Gastrocnemius medialis (tissue), 4 donors: ENCODE measurements at regions not wholly inside any gene's neighbourhood (a gene's known extent, or its start where the extent isn't known, plus 50 kb on each side); places are given as distances from the start of the nearest gene placed in this dataset.
"Not testable (repeated sequence)": the region's sequence is repeated elsewhere in the genome, so short reads cannot be mapped to it uniquely, and the experiment has no call there.

Experiments used
- ATAC-seq, 2 donors: fragments of 150-250 bp; one replicate each; pipeline ENCODE4 v1.9.1; 2016
- DNase-seq, 2 donors: peaks; one replicate each; pipeline ENCODE4 v3.0.0-alpha.2; 2019
- H3K27ac ChIP-seq, 4 donors: fragments of 200-600 bp; sonication (generic); 1 replicate in 1 of 4; 2 replicates in 3 of 4; pipeline ENCODE4 v1.5.1; 2016 to 2018; ENCODE audit warnings: mild to moderate bottlenecking in 2 of 4, moderate library complexity in 1 of 4
- H3K27me3 ChIP-seq, 3 donors: fragments of 200-600 bp; sonication (generic) in 2 of 3; 1 replicate in 1 of 3; 2 replicates in 2 of 3; pipeline versions ENCODE4 v1.5.1 to v1.6.0; 2016 to 2019; ENCODE audit warnings: mild to moderate bottlenecking in 1 of 3, moderate library complexity in 1 of 3
- H3K36me3 ChIP-seq, 2 donors: fragments of 200-600 bp; sonication (generic) in 1 of 2; one replicate each; pipeline ENCODE4 v1.5.1; 2017 to 2018
- H3K4me1 ChIP-seq, 2 donors: fragments of 200-600 bp; sonication (generic) in 1 of 2; one replicate each; pipeline ENCODE4 v1.5.1; 2016 to 2017; ENCODE audit warnings: mild to moderate bottlenecking in 2 of 2
- H3K4me3 ChIP-seq, 4 donors: fragments of 200-600 bp; sonication (generic) in 3 of 4; 1 replicate in 1 of 4; 2 replicates in 3 of 4; pipeline ENCODE4 v1.5.1; 2016 to 2019; ENCODE audit warnings: mild to moderate bottlenecking in 2 of 4
- H3K9me3 ChIP-seq, 3 donors: fragments of 200-600 bp; sonication (generic) in 2 of 3; 1 replicate in 1 of 3; 2 replicates in 2 of 3; pipeline ENCODE4 v1.5.1; 2016 to 2019
- POLR2A ChIP-seq, 2 donors: fragments of 450-650 bp; IDR thresholded peaks; one replicate each; pipeline ENCODE4 v1.6.1; 2017; ENCODE audit warnings: antibody characterized with exemption in 2 of 2, mild to moderate bottlenecking in 2 of 2, moderate library complexity in 2 of 2
- in situ Hi-C, 4 donors: fragments of 200-750 bp; cut with MboI; loops; one replicate each; pipeline versions ENCODE4 v1.15.0 to v1.8.0; 2017; ENCODE audit warnings: low sequenced_read_pairs in 4 of 4
- intact Hi-C: fragments of 100-400 bp; cut with DNase I; formaldehyde crosslinking; loops from one replicate; pipeline ENCODE4 v1.15.1; 2023; ENCODE audit warnings: low total_unique reads
- TF ChIP-seq, protein P1 (sequence below), 5 experiments: fragments of 450-650 bp in 3 of 5; fragments of 200-600 bp in 2 of 5; sonication (generic) in 2 of 5; IDR thresholded peaks in 4 of 5; conservative IDR thresholded peaks in 1 of 5; 1 replicate in 4 of 5; 2 replicates in 1 of 5; pipeline ENCODE4 v1.5.1; 2016 to 2019; ENCODE audit warnings: antibody characterized with exemption in 5 of 5, mild to moderate bottlenecking in 3 of 5, moderate library complexity in 3 of 5

DNA sequence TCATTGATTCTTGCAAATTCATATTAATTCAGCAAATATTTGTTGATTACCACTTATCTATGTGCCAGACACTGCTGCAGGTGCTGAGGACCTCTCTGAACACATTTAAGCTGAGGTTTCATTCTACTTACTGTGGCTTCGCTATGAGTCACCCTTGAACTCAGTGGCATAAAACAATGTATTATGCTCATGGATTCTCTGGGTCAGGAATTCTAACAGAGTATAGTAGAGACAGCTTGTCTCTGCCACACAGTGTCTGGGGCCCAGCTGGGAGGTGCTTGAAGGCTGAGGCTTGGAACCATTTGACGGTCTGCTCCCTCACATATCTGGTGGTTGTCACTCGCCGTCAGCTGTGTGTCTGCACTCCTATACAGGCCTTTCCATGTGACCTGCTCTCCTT lies 124.3 kb upstream of the NR3C1 start:
- ATAC-seq (no peak), DNase-seq (no peak)
- Histone ChIP-seq H3K36me3 (no peaks in the 10 kb centered on the region), H3K9me3 (no peaks in the 10 kb centered on the region), H3K27me3 (no peaks in the 10 kb centered on the region), H3K27ac (no peak overlapping the region), H3K4me1 (no peaks in the 10 kb centered on the region), H3K4me3 (no peak overlapping the region)
- intact Hi-C loops: no loop called here
- TF ChIP-seq, protein P1, sequence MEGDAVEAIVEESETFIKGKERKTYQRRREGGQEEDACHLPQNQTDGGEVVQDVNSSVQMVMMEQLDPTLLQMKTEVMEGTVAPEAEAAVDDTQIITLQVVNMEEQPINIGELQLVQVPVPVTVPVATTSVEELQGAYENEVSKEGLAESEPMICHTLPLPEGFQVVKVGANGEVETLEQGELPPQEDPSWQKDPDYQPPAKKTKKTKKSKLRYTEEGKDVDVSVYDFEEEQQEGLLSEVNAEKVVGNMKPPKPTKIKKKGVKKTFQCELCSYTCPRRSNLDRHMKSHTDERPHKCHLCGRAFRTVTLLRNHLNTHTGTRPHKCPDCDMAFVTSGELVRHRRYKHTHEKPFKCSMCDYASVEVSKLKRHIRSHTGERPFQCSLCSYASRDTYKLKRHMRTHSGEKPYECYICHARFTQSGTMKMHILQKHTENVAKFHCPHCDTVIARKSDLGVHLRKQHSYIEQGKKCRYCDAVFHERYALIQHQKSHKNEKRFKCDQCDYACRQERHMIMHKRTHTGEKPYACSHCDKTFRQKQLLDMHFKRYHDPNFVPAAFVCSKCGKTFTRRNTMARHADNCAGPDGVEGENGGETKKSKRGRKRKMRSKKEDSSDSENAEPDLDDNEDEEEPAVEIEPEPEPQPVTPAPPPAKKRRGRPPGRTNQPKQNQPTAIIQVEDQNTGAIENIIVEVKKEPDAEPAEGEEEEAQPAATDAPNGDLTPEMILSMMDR (IDR thresholded peaks at IDR 0.05 in 4 of 5, conservative IDR thresholded peaks at IDR 0.05 in 1 of 5): no peak
- TF ChIP-seq POLR2A (IDR thresholded peaks at IDR 0.05): no peak
- in situ Hi-C loops: no loop called here

DNA sequence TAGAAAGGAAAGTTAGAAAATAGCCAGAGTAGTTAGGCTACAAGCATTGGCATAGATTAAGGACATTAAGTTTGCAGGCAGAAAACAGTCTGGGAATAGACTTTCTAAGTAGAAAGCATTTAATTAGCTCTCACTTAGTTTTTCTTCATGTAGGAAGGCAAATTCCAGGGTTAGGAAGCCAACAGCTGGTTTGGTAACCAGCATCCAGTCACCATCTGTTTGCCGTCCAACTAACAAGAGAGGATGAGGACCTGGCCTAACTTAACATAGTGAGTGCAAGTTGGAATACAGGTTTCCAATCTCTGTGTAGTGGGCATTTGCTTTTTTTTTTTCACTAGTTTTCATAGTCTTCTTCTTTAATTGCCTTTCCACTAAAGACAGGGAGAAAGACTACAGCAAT lies 121.7 kb upstream of the NR3C1 start:
- ATAC-seq: no peak
- H3K4me1 ChIP-seq: no peaks in the 10 kb centered on the region
- intact Hi-C loops (no loop called here), in situ Hi-C loops (no loop called here)
- no peak overlapping the region for H3K4me3 ChIP-seq
- H3K27ac ChIP-seq: no peak overlapping the region
- TF ChIP-seq, protein P1 (IDR thresholded peaks at IDR 0.05 in 4 of 5, conservative IDR thresholded peaks at IDR 0.05 in 1 of 5): no peak
- TF ChIP-seq POLR2A (IDR thresholded peaks at IDR 0.05): no peak
- H3K9me3 ChIP-seq: no peaks in the 10 kb centered on the region
- no peak for DNase-seq
- H3K27me3 ChIP-seq: no peaks in the 10 kb centered on the region
- no peaks in the 10 kb centered on the region for H3K36me3 ChIP-seq

DNA sequence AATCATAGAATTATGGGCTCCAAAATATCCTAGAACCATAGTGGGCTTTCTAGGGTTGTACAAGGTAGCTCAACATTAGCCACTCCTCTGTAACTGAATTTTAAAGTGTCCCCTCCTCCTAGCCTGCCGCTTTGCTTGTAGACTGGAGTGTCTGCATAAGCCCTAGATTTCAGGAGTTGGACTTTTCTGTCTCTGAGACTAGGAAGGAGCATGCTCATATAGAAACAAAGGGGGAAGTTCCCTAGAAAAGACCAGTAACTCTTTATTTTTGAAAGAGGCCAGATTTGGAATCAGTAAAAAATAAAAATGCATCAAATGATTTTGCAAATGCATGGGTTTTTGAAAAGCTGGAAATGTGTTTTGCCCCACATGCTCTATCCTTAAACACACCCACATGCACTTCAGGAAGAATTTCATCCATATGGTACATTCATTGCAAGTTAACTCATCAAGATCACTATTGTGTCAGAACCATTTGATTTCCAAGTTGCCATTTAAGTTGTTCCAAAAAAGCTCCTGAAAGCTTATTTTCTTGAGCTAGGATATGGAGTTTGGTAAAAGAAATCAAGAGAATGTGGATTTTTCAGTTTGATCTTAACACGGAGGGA lies 121.0 kb upstream of the NR3C1 start:
- Histone ChIP-seq H3K4me3 (no peak overlapping the region), H3K27me3 (no peaks in the 10 kb centered on the region), H3K27ac (no peak overlapping the region), H3K4me1 (no peaks in the 10 kb centered on the region), H3K36me3 (no peaks in the 10 kb centered on the region), H3K9me3 (no peaks in the 10 kb centered on the region)
- no peak for DNase-seq
- intact Hi-C loops (no loop called here), in situ Hi-C loops (no loop called here)
- no peak for ATAC-seq
- TF ChIP-seq, protein P1 (IDR thresholded peaks at IDR 0.05 in 4 of 5, conservative IDR thresholded peaks at IDR 0.05 in 1 of 5): no peak
- TF ChIP-seq POLR2A (IDR thresholded peaks at IDR 0.05): no peak

DNA sequence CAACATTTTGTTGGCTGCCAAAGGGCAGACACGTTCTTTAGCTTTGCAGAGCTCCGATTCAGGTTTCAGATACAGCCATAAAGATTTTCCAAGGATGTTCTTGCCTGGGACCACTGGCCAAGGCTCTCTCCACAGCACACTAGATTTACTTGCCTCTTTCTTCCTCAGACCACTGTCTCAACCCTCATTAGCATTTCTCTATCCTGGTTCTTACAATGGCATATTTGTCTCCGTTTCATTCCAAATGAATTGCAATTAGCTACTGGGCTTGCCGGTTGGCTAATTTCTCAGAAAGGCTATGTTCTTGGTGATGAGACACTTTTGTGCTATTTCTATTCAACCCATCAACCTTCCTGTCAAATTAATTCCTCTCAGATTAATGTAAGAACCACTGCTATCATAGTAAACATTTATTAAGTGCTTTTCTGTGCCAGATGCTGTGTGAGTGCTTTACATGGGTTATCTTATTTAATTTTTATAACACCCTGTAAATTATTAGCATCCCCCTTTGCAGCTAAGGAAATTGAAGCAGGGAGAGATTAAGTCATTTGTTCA lies 118.4 kb upstream of the NR3C1 start:
- TF ChIP-seq, protein P1 (IDR thresholded peaks at IDR 0.05 in 4 of 5, conservative IDR thresholded peaks at IDR 0.05 in 1 of 5): no peak
- no peak for TF ChIP-seq POLR2A (IDR thresholded peaks at IDR 0.05)
- intact Hi-C loops: no loop called here
- Histone ChIP-seq H3K4me3 (no peak overlapping the region), H3K27ac (no peak overlapping the region), H3K27me3 (no peaks in the 10 kb centered on the region), H3K9me3 (no peaks in the 10 kb centered on the region), H3K36me3 (no peaks in the 10 kb centered on the region), H3K4me1 (no peaks in the 10 kb centered on the region)
- no peak for DNase-seq
- ATAC-seq: no peak
- in situ Hi-C loops: no loop called here

DNA sequence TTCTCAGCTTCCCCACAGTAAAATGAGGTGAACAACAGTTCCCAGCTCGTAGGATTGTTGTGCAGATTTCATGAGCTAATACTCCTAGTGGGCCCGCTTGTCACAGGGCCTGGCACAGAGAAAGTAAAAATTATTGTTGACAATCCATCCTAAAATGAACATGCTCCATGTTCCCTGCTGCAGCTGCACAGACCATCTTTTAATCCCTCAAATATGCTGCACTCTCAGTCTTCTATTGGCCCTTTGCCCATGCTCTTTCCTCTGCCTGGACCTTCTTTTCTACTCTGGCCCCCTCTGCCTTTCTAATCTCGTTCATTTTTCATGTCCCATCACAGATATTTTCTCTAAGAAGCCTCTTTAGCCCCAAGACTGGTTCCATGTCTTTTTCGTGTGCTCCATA lies 117.7 kb upstream of the NR3C1 start:
- in situ Hi-C loops: no loop called here
- no peak for DNase-seq
- no peaks in the 10 kb centered on the region for H3K9me3 ChIP-seq
- H3K4me1 ChIP-seq: peaks cover 0 to under 1% of the 10 kb centered on the region in 2 donors
- TF ChIP-seq, protein P1 (IDR thresholded peaks at IDR 0.05 in 4 of 5, conservative IDR thresholded peaks at IDR 0.05 in 1 of 5): no peak
- TF ChIP-seq POLR2A (IDR thresholded peaks at IDR 0.05): no peak
- H3K4me3 ChIP-seq: no peak overlapping the region
- H3K36me3 ChIP-seq: no peaks in the 10 kb centered on the region
- intact Hi-C loops: no loop called here
- no peak for ATAC-seq
- H3K27ac ChIP-seq: no peak overlapping the region
- H3K27me3 ChIP-seq: no peaks in the 10 kb centered on the region

DNA sequence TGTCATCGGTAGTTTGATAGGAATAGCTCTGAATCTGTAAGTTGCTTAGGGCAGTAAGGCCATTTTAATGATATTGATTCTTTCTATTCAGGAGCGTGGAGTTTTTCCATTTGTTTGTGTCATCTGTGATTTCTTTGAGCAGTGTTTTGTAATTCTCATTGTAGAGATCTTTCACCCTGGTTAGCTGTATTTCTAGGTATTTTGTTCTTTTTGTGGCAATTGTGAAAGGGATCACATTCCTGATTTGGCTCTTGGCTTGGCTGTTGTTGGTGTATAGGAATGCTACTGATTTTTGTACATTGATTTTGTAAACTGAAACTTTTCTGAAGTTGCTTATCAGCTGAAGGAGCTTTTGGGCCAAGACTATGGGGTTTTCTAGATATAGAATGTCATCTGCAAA lies 115.7 kb upstream of the NR3C1 start:
- H3K36me3 ChIP-seq, H3K4me3 ChIP-seq, DNase-seq, H3K27me3 ChIP-seq, H3K27ac ChIP-seq, H3K9me3 ChIP-seq, intact Hi-C loops, ATAC-seq, in situ Hi-C loops: not testable (repeated sequence)
- peaks cover 5 to 14% of the 10 kb centered on the region in 2 donors for H3K4me1 ChIP-seq

DNA sequence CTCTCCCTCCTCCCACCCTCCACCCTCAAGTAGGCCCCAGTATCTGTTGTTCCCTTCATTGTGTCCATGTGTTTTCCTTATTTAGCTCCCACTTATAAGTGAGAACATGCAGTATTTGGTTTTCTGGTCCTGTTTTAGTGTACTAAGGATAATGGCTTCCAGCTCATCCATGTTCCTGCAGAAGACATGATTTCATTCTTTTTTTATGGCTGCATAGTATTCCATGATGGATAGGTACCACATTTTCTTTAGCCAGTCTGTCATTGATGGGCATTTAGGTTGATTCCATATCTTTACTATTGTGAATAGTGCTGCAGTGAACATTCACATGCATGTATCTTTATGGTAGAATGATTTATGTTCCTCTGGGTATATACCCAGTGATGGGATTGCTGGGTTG lies 114.3 kb upstream of the NR3C1 start:
- H3K27ac ChIP-seq, in situ Hi-C loops, H3K9me3 ChIP-seq, intact Hi-C loops, ATAC-seq, DNase-seq, H3K27me3 ChIP-seq, H3K36me3 ChIP-seq, H3K4me3 ChIP-seq: not testable (repeated sequence)
- peaks cover 5 to 14% of the 10 kb centered on the region in 2 donors for H3K4me1 ChIP-seq
